ENCODE measurements at regions not wholly inside any gene's neighbourhood (a gene's known extent, or its start where the extent isn't known, plus 50 kb on each side); places are given as distances from the start of the nearest gene placed in this dataset.

- no peak for DNase-seq (ENCODE audit: low read depth)
- H3K4me3 ChIP-seq (ENCODE audit: low read depth, low read length) = no peak overlapping the region
- TF ChIP-seq CTCF (conservative IDR thresholded peaks at IDR 0.05; ENCODE audit: low read depth, low read length) = no peak
These were observed 1445.4 kb downstream of the AACS start for GRCh38 chr12:126510630-126511029.

GRCh38 chr12:126512916-126513913, 1448.0 kb downstream of the AACS start:
- DNase-seq (ENCODE audit: low read depth) = no peak
- no peak for TF ChIP-seq CTCF (conservative IDR thresholded peaks at IDR 0.05; ENCODE audit: low read depth, low read length)
- no peak overlapping the region for H3K4me3 ChIP-seq (ENCODE audit: low read depth, low read length)

- no peak for DNase-seq (ENCODE audit: low read depth)
- no peak overlapping the region for H3K4me3 ChIP-seq (ENCODE audit: low read depth, low read length)
- TF ChIP-seq CTCF (conservative IDR thresholded peaks at IDR 0.05; ENCODE audit: low read depth, low read length) = no peak
These were observed 1453.5 kb downstream of the AACS start for GRCh38 chr12:126518596-126519200.

- no peak for DNase-seq (ENCODE audit: low read depth)
- no peak overlapping the region for H3K4me3 ChIP-seq (ENCODE audit: low read depth, low read length)
- TF ChIP-seq CTCF (conservative IDR thresholded peaks at IDR 0.05; ENCODE audit: low read depth, low read length) = no peak
These were observed 1454.6 kb downstream of the AACS start for GRCh38 chr12:126519833-126520232.

GRCh38 chr12:126523891-126524290, 1458.7 kb downstream of the AACS start:
- no peak for TF ChIP-seq CTCF (conservative IDR thresholded peaks at IDR 0.05; ENCODE audit: low read depth, low read length)
- no peak for DNase-seq (ENCODE audit: low read depth)
- no peak overlapping the region for H3K4me3 ChIP-seq (ENCODE audit: low read depth, low read length)

GRCh38 chr12:126534495-126534894, 1469.3 kb downstream of the AACS start:
- H3K4me3 ChIP-seq (ENCODE audit: low read depth, low read length) = no peak overlapping the region
- TF ChIP-seq CTCF (conservative IDR thresholded peaks at IDR 0.05; ENCODE audit: low read depth, low read length) = no peak
- no peak for DNase-seq (ENCODE audit: low read depth)
